ENCODE measurements at regions not wholly inside any gene's neighbourhood (a gene's known extent, or its start where the extent isn't known, plus 50 kb on each side); places are given as distances from the start of the nearest gene placed in this dataset.
"Not testable (repeated sequence)": the region's sequence is repeated elsewhere in the genome, so short reads cannot be mapped to it uniquely, and the experiment has no call there.

DNA sequence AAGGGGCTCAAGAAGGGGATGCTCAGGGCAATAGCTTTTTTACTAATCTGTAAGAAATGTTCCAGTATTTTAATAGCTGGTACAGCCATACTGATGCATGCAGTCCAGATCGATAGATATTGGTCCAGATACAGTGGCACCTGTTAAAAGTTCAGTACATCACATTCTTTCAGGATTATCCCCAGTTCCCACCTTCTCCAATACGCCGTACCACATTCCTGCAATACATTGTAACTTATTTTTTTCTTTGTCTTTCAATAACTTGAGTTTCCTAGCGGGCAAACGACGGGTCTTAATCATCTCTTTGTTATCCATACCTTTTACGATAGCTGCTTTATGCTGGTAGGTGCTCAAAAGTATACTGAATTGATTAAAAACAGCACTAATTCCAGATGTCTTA is 136.1 kb upstream of the NBPF19 start:
- H3K4me2 ChIP-seq; H3K79me2 ChIP-seq (ENCODE audit: low read depth); BruUV-seq (replicated peaks); intact Hi-C loops (cut with micrococcal nuclease; ENCODE audit: unreplicated experiment); DNase-seq; H3K4me1 ChIP-seq (replicated peaks; ENCODE audit: insufficient read depth); POLR2A ChIA-PET (ENCODE audit: unreplicated experiment); H3F3A ChIP-seq (ENCODE audit: insufficient read depth, low read depth); H4K20me1 ChIP-seq (ENCODE audit: insufficient read depth); CTCF ChIA-PET; H3K9me2 ChIP-seq (ENCODE audit: insufficient read depth); H3K9me3 ChIP-seq (ENCODE audit: insufficient read depth, low read depth); H3K36me3 ChIP-seq (ENCODE audit: low read depth); H3K4me3 ChIP-seq; H3K27me3 ChIP-seq (ENCODE audit: insufficient read depth, low read depth); H3K27ac ChIP-seq; H2AFZ ChIP-seq: not testable (repeated sequence)

DNA sequence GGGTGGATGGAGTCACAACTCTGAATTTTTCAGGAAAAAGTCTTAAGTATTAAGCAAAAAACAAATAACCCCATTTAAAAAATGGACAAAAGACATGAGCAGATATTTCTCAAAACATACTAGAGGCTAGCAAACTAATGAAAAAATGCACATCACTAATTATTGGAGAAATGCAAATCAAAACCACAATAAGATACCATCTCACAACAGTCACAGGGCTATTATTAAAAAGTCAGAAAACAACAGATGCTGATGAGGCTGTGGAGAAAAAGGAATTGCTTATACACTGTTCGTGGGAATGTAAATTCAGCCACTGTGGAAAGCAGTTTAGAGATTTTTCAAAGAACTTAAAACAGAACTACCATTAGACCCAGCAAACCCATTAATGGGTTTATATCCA is 125.4 kb upstream of the NBPF19 start:
- H3K79me2 ChIP-seq (ENCODE audit: low read depth); H3K36me3 ChIP-seq (ENCODE audit: low read depth); DNase-seq; H2AFZ ChIP-seq; H3K4me2 ChIP-seq; H3K27ac ChIP-seq; POLR2A ChIA-PET (ENCODE audit: unreplicated experiment); H3K4me3 ChIP-seq; H3K27me3 ChIP-seq (ENCODE audit: insufficient read depth, low read depth); CTCF ChIA-PET; H3K9me2 ChIP-seq (ENCODE audit: insufficient read depth); H3K4me1 ChIP-seq (replicated peaks; ENCODE audit: insufficient read depth); intact Hi-C loops (cut with micrococcal nuclease; ENCODE audit: unreplicated experiment); BruUV-seq (replicated peaks); H3F3A ChIP-seq (ENCODE audit: insufficient read depth, low read depth); H4K20me1 ChIP-seq (ENCODE audit: insufficient read depth); H3K9me3 ChIP-seq (ENCODE audit: insufficient read depth, low read depth): not testable (repeated sequence)

- H3K27ac ChIP-seq; H2AFZ ChIP-seq; H3K79me2 ChIP-seq (ENCODE audit: low read depth); intact Hi-C loops (cut with micrococcal nuclease; ENCODE audit: unreplicated experiment); DNase-seq; POLR2A ChIA-PET (ENCODE audit: unreplicated experiment); H3K36me3 ChIP-seq (ENCODE audit: low read depth); BruUV-seq (replicated peaks); CTCF ChIA-PET; H3K4me2 ChIP-seq; H3K9me3 ChIP-seq (ENCODE audit: insufficient read depth, low read depth); H3K27me3 ChIP-seq (ENCODE audit: insufficient read depth, low read depth); H3K4me1 ChIP-seq (replicated peaks; ENCODE audit: insufficient read depth); H3K9me2 ChIP-seq (ENCODE audit: insufficient read depth); H3F3A ChIP-seq (ENCODE audit: insufficient read depth, low read depth); H4K20me1 ChIP-seq (ENCODE audit: insufficient read depth); H3K4me3 ChIP-seq: not testable (repeated sequence)
Observed at GRCh38 chr1:149352205-149352604, 122.6 kb upstream of the NBPF19 start.

DNA sequence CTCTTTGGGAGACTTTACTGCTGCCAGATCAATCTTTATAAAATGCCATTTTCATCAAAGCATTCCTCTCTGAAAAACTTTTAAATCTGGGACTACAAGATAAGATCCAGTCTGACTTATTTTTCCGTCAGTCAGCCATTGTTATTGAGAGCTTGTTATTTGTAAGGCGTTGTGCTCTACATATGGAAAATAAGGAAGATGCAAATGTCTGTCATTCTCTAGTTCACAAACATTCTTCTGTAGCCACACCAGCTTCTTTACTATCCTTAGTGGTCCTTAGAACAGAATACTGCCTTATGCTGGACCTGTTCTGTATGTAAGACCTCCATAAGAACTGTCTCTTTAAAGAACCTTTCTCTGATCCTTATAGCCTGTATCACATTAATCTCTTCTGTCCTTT is 120.3 kb upstream of the NBPF19 start:
- H3K9me3 ChIP-seq (ENCODE audit: insufficient read depth, low read depth); BruUV-seq (replicated peaks); DNase-seq; H3K27ac ChIP-seq; H3K4me1 ChIP-seq (replicated peaks; ENCODE audit: insufficient read depth); POLR2A ChIA-PET (ENCODE audit: unreplicated experiment); H3K36me3 ChIP-seq (ENCODE audit: low read depth); H3F3A ChIP-seq (ENCODE audit: insufficient read depth, low read depth); CTCF ChIA-PET; H3K79me2 ChIP-seq (ENCODE audit: low read depth); H4K20me1 ChIP-seq (ENCODE audit: insufficient read depth); H2AFZ ChIP-seq; H3K4me2 ChIP-seq; intact Hi-C loops (cut with micrococcal nuclease; ENCODE audit: unreplicated experiment); H3K4me3 ChIP-seq; H3K27me3 ChIP-seq (ENCODE audit: insufficient read depth, low read depth); H3K9me2 ChIP-seq (ENCODE audit: insufficient read depth): not testable (repeated sequence)

DNA sequence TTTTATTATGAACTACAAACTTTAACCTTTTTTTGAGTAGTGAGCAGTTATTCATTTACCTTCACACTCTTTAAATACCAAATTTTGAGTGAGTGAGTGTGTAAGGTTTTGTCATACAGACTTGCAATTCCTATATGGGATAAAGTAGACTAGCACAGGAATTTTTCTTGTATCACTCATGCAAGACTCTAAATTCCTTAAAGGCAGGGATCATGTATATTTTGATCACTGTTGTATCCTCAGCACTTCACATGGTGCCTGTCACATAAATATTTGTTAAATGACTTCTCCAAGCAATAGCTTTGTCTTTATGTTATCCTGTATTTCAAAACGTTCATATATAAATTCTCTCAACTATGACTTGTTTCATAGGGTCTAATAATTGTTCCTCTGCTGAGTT is 119.1 kb upstream of the NBPF19 start:
- DNase-seq; H3K9me3 ChIP-seq (ENCODE audit: insufficient read depth, low read depth); H3K4me2 ChIP-seq; intact Hi-C loops (cut with micrococcal nuclease; ENCODE audit: unreplicated experiment); H2AFZ ChIP-seq; CTCF ChIA-PET; H3K9me2 ChIP-seq (ENCODE audit: insufficient read depth); H3K27me3 ChIP-seq (ENCODE audit: insufficient read depth, low read depth); BruUV-seq (replicated peaks); POLR2A ChIA-PET (ENCODE audit: unreplicated experiment); H3K4me1 ChIP-seq (replicated peaks; ENCODE audit: insufficient read depth); H4K20me1 ChIP-seq (ENCODE audit: insufficient read depth); H3K79me2 ChIP-seq (ENCODE audit: low read depth); H3K36me3 ChIP-seq (ENCODE audit: low read depth); H3K27ac ChIP-seq; H3K4me3 ChIP-seq; H3F3A ChIP-seq (ENCODE audit: insufficient read depth, low read depth): not testable (repeated sequence)

- H3K9me3 ChIP-seq (ENCODE audit: insufficient read depth, low read depth); H2AFZ ChIP-seq; H3K36me3 ChIP-seq (ENCODE audit: low read depth); H3F3A ChIP-seq (ENCODE audit: insufficient read depth, low read depth); H3K27me3 ChIP-seq (ENCODE audit: insufficient read depth, low read depth); CTCF ChIA-PET; POLR2A ChIA-PET (ENCODE audit: unreplicated experiment); H3K4me2 ChIP-seq; BruUV-seq (replicated peaks); H3K9me2 ChIP-seq (ENCODE audit: insufficient read depth); H3K4me1 ChIP-seq (replicated peaks; ENCODE audit: insufficient read depth); intact Hi-C loops (cut with micrococcal nuclease; ENCODE audit: unreplicated experiment); H3K79me2 ChIP-seq (ENCODE audit: low read depth); DNase-seq; H3K27ac ChIP-seq; H4K20me1 ChIP-seq (ENCODE audit: insufficient read depth); H3K4me3 ChIP-seq: not testable (repeated sequence)
Observed at GRCh38 chr1:149356152-149356551, 118.7 kb upstream of the NBPF19 start.

GRCh38 chr1:149360351-149360750 is 114.5 kb upstream of the NBPF19 start:
- H3K9me2 ChIP-seq (ENCODE audit: insufficient read depth); H3K36me3 ChIP-seq (ENCODE audit: low read depth); H3K27me3 ChIP-seq (ENCODE audit: insufficient read depth, low read depth); DNase-seq; BruUV-seq (replicated peaks); H2AFZ ChIP-seq; H3K4me1 ChIP-seq (replicated peaks; ENCODE audit: insufficient read depth); H3K27ac ChIP-seq; intact Hi-C loops (cut with micrococcal nuclease; ENCODE audit: unreplicated experiment); CTCF ChIA-PET; H3K4me3 ChIP-seq; POLR2A ChIA-PET (ENCODE audit: unreplicated experiment); H3F3A ChIP-seq (ENCODE audit: insufficient read depth, low read depth); H3K9me3 ChIP-seq (ENCODE audit: insufficient read depth, low read depth); H3K79me2 ChIP-seq (ENCODE audit: low read depth); H4K20me1 ChIP-seq (ENCODE audit: insufficient read depth); H3K4me2 ChIP-seq: not testable (repeated sequence)

- H3K4me1 ChIP-seq (replicated peaks; ENCODE audit: insufficient read depth); H3K4me2 ChIP-seq; H3K36me3 ChIP-seq (ENCODE audit: low read depth); H3F3A ChIP-seq (ENCODE audit: insufficient read depth, low read depth); H3K79me2 ChIP-seq (ENCODE audit: low read depth); intact Hi-C loops (cut with micrococcal nuclease; ENCODE audit: unreplicated experiment); DNase-seq; H3K9me2 ChIP-seq (ENCODE audit: insufficient read depth); H3K27me3 ChIP-seq (ENCODE audit: insufficient read depth, low read depth); H3K27ac ChIP-seq; CTCF ChIA-PET; H3K4me3 ChIP-seq; POLR2A ChIA-PET (ENCODE audit: unreplicated experiment); BruUV-seq (replicated peaks); H2AFZ ChIP-seq; H3K9me3 ChIP-seq (ENCODE audit: insufficient read depth, low read depth); H4K20me1 ChIP-seq (ENCODE audit: insufficient read depth): not testable (repeated sequence)
Observed at GRCh38 chr1:149361310-149361709, 113.5 kb upstream of the NBPF19 start.

All from PC-9 (cell line).